Left lung (tissue), 4 donors: ENCODE measurements at regions not wholly inside any gene's neighbourhood (a gene's known extent, or its start where the extent isn't known, plus 50 kb on each side); places are given as distances from the start of the nearest gene placed in this dataset.
"Not testable (repeated sequence)": the region's sequence is repeated elsewhere in the genome, so short reads cannot be mapped to it uniquely, and the experiment has no call there.

ENCODE experiments used
- ATAC-seq: fragments of 200-7000 bp; cut with Tn5 transposase; one replicate; pipeline ENCODE4 v1.9.1; 2020; ENCODE audit warnings: moderate library complexity
- DNase-seq, 4 donors: peaks; one replicate each; pipeline ENCODE4 v3.0.0-alpha.2; 2013 to 2020
- H3K27ac ChIP-seq, 2 donors: fragments of 200-600 bp; sonication (generic) in 1 of 2; one replicate each; pipeline versions ENCODE4 v1.5.0 to v1.8.0; 2020 to 2021
- H3K27me3 ChIP-seq, 2 donors: fragments of 200-600 bp; sonication (generic) in 1 of 2; one replicate each; pipeline versions ENCODE4 v1.5.0 to v1.8.0; 2020 to 2021
- H3K36me3 ChIP-seq, 2 donors: fragments of 200-600 bp; sonication (generic) in 1 of 2; one replicate each; pipeline versions ENCODE4 v1.5.0 to v1.8.0; 2020 to 2021
- H3K4me1 ChIP-seq, 2 donors: fragments of 200-600 bp; one replicate each; pipeline ENCODE4 v1.8.0; 2021
- H3K4me3 ChIP-seq, 2 donors: fragments of 200-600 bp; sonication (generic) in 1 of 2; one replicate each; pipeline versions ENCODE4 v1.5.0 to v1.8.0; 2020 to 2021; ENCODE audit warnings: mild to moderate bottlenecking in 1 of 2
- H3K9me3 ChIP-seq, 2 donors: fragments of 200-600 bp; sonication (generic) in 1 of 2; one replicate each; pipeline versions ENCODE4 v1.5.0 to v1.8.0; 2020 to 2021
- CTCF ChIP-seq, 2 donors: fragments of 200-600 bp; sonication (generic) in 1 of 2; IDR thresholded peaks; one replicate each; pipeline versions ENCODE4 v1.5.0 to v1.8.0; 2021; ENCODE audit warnings: antibody characterized with exemption in 2 of 2
- intact Hi-C, 2 donors: fragments of 100-400 bp; cut with DNase I; formaldehyde crosslinking; loops; one replicate each; pipeline versions ENCODE4 v1.11.2 to v1.14.2; 2022
- donor health status: DM: no; HTN: yes; CAD: no.
- donor health status: DM: no; HTN: no; CAD: no.

DNA sequence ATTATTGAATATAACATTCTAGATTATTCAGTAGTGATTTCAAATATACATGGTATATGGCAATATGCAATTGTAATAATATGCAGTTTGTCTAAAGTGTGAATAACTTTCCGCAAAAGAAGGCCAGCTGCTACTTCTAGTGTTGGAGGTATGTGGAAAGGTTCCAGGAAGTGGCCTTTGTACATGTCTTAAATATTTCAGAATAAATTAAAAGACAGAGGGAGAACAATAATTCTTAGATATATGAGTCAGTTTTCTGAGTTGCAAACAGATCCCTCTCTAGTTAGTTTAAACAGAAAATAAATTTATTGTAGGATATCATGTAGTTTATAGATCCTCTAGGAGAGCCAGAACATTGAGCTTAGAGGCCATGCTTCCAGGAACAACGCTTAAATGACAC lies 210.8 kb upstream of the ELL2 start:
- intact Hi-C loops: no loop called here
- DNase-seq (no peak), ATAC-seq (no peak)
- no peak overlapping the region for H3K4me3 ChIP-seq
- no peaks in the 10 kb centered on the region for H3K36me3 ChIP-seq
- H3K4me1 ChIP-seq: no peaks in the 10 kb centered on the region
- no peak overlapping the region for H3K27ac ChIP-seq
- no peaks in the 10 kb centered on the region for H3K27me3 ChIP-seq
- H3K9me3 ChIP-seq: no peaks in the 10 kb centered on the region
- no peak for TF ChIP-seq CTCF (IDR thresholded peaks at IDR 0.05)

- H3K27me3 ChIP-seq, H3K4me1 ChIP-seq, H3K36me3 ChIP-seq, H3K4me3 ChIP-seq, intact Hi-C loops, ATAC-seq, DNase-seq, H3K27ac ChIP-seq, H3K9me3 ChIP-seq: not testable (repeated sequence)
Measured at GRCh38 chr5:96171973-96172372, 210.3 kb upstream of the ELL2 start.

DNA sequence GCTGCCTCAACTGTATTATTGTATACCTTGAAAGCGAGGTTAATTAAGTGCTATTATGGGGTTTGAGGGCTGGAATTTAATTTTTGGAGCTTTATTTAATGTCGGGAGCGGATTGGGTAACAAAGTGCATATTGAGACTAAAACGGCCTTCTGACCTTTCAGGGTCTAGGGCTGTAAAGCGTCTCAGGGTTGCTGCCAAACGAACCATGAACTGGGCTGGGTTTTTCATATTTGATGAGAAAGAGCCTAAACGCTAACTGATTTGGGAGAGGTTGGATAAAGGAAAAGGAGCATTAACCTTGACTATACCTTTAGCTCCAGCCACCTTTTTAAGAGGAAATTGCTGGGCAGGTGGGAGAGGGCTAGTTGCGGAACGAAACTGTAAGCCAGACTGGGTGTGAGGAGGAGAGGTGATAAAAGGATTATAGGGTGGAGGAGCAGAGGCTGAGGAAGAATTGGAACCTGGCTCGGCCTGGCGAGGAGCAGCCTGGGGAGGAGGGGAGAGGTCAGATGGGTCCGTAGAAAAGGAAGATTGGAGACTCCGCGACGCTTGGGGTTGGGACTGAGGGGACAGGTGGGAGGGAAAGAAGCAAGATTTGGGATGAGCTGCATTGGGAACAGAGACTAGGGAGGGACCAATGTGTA lies 209.0 kb upstream of the ELL2 start:
- H3K9me3 ChIP-seq, H3K27ac ChIP-seq, intact Hi-C loops, H3K4me3 ChIP-seq, ATAC-seq, H3K4me1 ChIP-seq, H3K36me3 ChIP-seq, DNase-seq, H3K27me3 ChIP-seq: not testable (repeated sequence)

- H3K27me3 ChIP-seq, intact Hi-C loops: not testable (repeated sequence)
Measured at GRCh38 chr5:96168833-96169232, 207.2 kb upstream of the ELL2 start.

DNA sequence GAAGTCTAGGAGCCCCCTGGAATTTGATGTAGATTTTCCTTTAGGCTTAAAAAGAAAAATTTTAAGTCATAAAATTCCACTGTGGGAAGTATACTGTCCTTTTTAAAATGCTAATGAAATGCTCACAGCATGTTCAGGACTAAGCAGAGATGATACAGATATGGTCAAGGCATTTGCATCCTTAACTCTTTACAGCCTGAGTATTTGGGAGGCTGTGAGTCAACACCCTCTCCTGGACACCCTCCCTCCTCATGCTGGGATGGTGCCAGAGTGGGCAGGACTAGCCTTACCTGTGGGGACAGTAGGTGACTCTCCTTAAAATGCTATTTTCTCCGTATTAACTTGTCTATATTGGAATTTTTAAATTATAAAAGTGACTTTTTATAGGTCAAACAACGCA lies 197.4 kb upstream of the ELL2 start:
- H3K27ac ChIP-seq: no peak overlapping the region
- no peaks in the 10 kb centered on the region for H3K4me1 ChIP-seq
- no peak overlapping the region for H3K4me3 ChIP-seq
- ATAC-seq (no peak), DNase-seq (no peak)
- intact Hi-C loops: no loop called here
- H3K9me3 ChIP-seq: no peaks in the 10 kb centered on the region
- no peak for TF ChIP-seq CTCF (IDR thresholded peaks at IDR 0.05)
- no peaks in the 10 kb centered on the region for H3K27me3 ChIP-seq
- no peaks in the 10 kb centered on the region for H3K36me3 ChIP-seq

More at GRCh38 chr5:96168833-96169232, 207.2 kb upstream of the ELL2 start:
- H3K4me3 ChIP-seq, H3K36me3 ChIP-seq, H3K4me1 ChIP-seq, H3K9me3 ChIP-seq, H3K27ac ChIP-seq, ATAC-seq: not testable (repeated sequence)
- peak in 1 of 4 donors; percentile 41 for DNase-seq

- intact Hi-C loops: no loop called here
- Histone ChIP-seq H3K27ac (no peak overlapping the region), H3K27me3 (no peaks in the 10 kb centered on the region), H3K36me3 (no peaks in the 10 kb centered on the region), H3K4me1 (no peaks in the 10 kb centered on the region), H3K9me3 (no peaks in the 10 kb centered on the region), H3K4me3 (no peak overlapping the region)
- DNase-seq (no peak), ATAC-seq (no peak)
- no peak for TF ChIP-seq CTCF (IDR thresholded peaks at IDR 0.05)
Measured at GRCh38 chr5:96157841-96158291, 196.2 kb upstream of the ELL2 start.
